Heart left ventricle (tissue), 16 donors: ENCODE measurements at regions not wholly inside any gene's neighbourhood (a gene's known extent, or its start where the extent isn't known, plus 50 kb on each side); places are given as distances from the start of the nearest gene placed in this dataset.

Experiments used
- ATAC-seq, 4 donors: fragments of 200-7000 bp; cut with Tn5 transposase; one replicate each; pipeline ENCODE4 v1.9.1; 2020 to 2022; ENCODE audit warnings: moderate library complexity in 4 of 4, mild to moderate bottlenecking in 3 of 4, moderate number of reproducible peaks in 1 of 4
- DNase-seq, 5 donors: peaks; one replicate each; pipeline ENCODE4 v3.0.0-alpha.2; 2020
- H3K27ac ChIP-seq, 12 donors: fragments of 200-600 bp; sonication (generic) in 4 of 12; one replicate each; pipeline versions ENCODE4 v1.5.0 to v1.8.0; 2016 to 2022; ENCODE audit warnings: mild to moderate bottlenecking in 2 of 12
- H3K27me3 ChIP-seq, 9 donors: fragments of 200-600 bp; sonication (generic) in 2 of 9; one replicate each; pipeline versions ENCODE4 v1.5.1 to v1.8.0; 2016 to 2022; ENCODE audit warnings: mild to moderate bottlenecking in 3 of 9
- H3K36me3 ChIP-seq, 9 donors: fragments of 200-600 bp; sonication (generic) in 2 of 9; one replicate each; pipeline versions ENCODE4 v1.5.0 to v1.8.0; 2018 to 2022; ENCODE audit warnings: mild to moderate bottlenecking in 2 of 9
- H3K4me1 ChIP-seq, 12 donors: fragments of 200-600 bp; sonication (generic) in 4 of 12; one replicate each; pipeline versions ENCODE4 v1.5.0 to v1.8.0; 2016 to 2022; ENCODE audit warnings: mild to moderate bottlenecking in 3 of 12
- H3K4me3 ChIP-seq, 12 donors: fragments of 200-600 bp; sonication (generic) in 4 of 12; one replicate each; pipeline versions ENCODE4 v1.5.0 to v1.8.0; 2017 to 2022; ENCODE audit warnings: mild to moderate bottlenecking in 9 of 12, moderate library complexity in 4 of 12
- H3K9me3 ChIP-seq, 12 donors: fragments of 200-600 bp; sonication (generic) in 4 of 12; one replicate each; pipeline versions ENCODE4 v1.5.0 to v1.8.0; 2016 to 2022; ENCODE audit warnings: mild to moderate bottlenecking in 1 of 12
- POLR2A ChIP-seq, 2 donors: fragments of 450-650 bp; IDR thresholded peaks; one replicate each; pipeline ENCODE4 v1.6.1; 2017; ENCODE audit warnings: antibody characterized with exemption in 2 of 2, mild to moderate bottlenecking in 2 of 2, moderate library complexity in 2 of 2
- WGBS, 4 donors: extraction: QIAGEN DNeasy Blood & Tissue Kit in 2 of 4; methylation state at CpG; one replicate each; pipeline versions ENCODE4 v1.1.5 to v1.1.7; 2013 to 2018; 5-methylcytosine and 5-hydroxymethylcytosine counted together
- intact Hi-C, 10 donors: fragments of 100-400 bp; cut with DNase I; formaldehyde crosslinking; loops; one replicate each; pipeline versions ENCODE4 v1.11.1 to v1.14.2; 2022
- TF ChIP-seq, protein P1 (sequence below), 12 donors: fragments of 200-600 bp; sonication (generic) in 4 of 12; IDR thresholded peaks; one replicate each; pipeline versions ENCODE4 v1.5.0 to v1.8.0; 2018 to 2022; ENCODE audit warnings: antibody characterized with exemption in 12 of 12, mild to moderate bottlenecking in 5 of 12
- donor health status: ischemic (EF 13 %, LVEDD 7.1; RV severe dilation, severe dysfunction).
- donor health status: healthy with polysubstance abuse.
- donor health status: DM: no; HTN: yes; CAD: no.
- donor health status: DM: no; HTN: no; CAD: no.
- donor health status: ischemic (EF 25% LVEDD 6.9; RV normal size, moderate dysfunction).
- donor health status: ischemic (EF 25% LVEDD 5.7; RV mildly dilated, moderate dysfunction).
- donor health status: healthy.
- donor health status: DM: yes; HTN: yes; CAD: no.
- donor health status: ischemic (EF 35%, LVEDD 5.7; RV mildly dilated, moderate dysfunction).
- donor health status: nonischemic (EF 11% LVEDD 7.7; RV severe dilation, severe dysfunction).
- donor health status: DM: yes; HTN: yes; CAD: no.
- donor health status: PGD.
- donor health status: ischemic (EF 29% LVEDD 5.4; RV normal size, mild dysfunction).
- donor health status: nonischemic (EF 23%, LVEDD 6.1; RV moderate dilation, normal function).

DNA sequence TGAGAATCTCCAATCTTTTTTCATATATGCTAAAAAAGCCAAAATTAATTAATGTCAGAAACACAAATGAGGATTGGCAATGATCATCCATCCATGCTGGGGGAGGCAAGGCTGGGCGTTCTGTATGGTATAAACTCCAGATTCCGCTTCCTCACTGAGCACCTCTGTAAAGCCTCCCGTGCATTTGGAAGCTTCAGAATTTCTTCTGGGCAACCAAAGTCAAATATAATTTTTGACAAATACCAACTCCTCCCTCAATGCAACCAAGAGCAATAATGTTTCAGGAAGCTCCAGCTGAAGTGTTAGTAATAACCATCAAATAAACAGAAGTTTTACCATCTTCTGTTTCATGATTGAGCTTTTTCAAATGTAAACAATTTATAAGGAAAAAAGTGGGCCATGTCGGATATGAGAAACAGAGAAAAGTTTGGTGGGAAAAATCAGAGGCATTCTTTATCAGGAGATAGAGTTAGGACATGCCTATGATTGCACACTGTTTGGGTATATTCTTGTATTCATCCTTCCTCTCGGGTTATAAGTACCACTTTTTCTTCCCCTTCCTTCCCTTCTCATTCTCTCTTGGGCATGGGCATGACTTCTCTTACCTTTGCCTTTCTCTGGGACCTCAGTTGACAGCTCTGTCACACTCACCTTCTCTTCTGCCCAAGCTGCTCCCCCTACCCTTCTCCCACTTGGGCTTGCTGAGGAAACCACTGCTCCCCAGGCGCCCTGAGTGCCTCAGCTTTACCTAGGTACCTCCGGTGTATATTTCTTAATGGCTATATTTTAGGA is 149.5 kb upstream of the ZEB2 start:
- Histone ChIP-seq H3K4me1 (peaks cover 0 to 31% (median 0%) of the 10 kb centered on the region in 12 donors), H3K4me3 (no peak overlapping the region), H3K27me3 (no peaks in the 10 kb centered on the region), H3K9me3 (no peaks in the 10 kb centered on the region), H3K36me3 (no peaks in the 10 kb centered on the region), H3K27ac (peak overlapping the region in 1 of 12 donors; percentile 87)
- no peak for DNase-seq
- WGBS, 4 donors, result 88 to 93% (median 90%) methylated on average over 7 of the region's 7 CpGs
- intact Hi-C loops, result loop anchor here in 1 of 10 donors (10.0 kb wide), 1 partner anchor 145 kb away; the partner anchor contains the start of gene ZEB2
- no peak for ATAC-seq
- TF ChIP-seq, protein P1, sequence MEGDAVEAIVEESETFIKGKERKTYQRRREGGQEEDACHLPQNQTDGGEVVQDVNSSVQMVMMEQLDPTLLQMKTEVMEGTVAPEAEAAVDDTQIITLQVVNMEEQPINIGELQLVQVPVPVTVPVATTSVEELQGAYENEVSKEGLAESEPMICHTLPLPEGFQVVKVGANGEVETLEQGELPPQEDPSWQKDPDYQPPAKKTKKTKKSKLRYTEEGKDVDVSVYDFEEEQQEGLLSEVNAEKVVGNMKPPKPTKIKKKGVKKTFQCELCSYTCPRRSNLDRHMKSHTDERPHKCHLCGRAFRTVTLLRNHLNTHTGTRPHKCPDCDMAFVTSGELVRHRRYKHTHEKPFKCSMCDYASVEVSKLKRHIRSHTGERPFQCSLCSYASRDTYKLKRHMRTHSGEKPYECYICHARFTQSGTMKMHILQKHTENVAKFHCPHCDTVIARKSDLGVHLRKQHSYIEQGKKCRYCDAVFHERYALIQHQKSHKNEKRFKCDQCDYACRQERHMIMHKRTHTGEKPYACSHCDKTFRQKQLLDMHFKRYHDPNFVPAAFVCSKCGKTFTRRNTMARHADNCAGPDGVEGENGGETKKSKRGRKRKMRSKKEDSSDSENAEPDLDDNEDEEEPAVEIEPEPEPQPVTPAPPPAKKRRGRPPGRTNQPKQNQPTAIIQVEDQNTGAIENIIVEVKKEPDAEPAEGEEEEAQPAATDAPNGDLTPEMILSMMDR (IDR thresholded peaks at IDR 0.05), result no peak
- TF ChIP-seq POLR2A (IDR thresholded peaks at IDR 0.05), result no peak

DNA sequence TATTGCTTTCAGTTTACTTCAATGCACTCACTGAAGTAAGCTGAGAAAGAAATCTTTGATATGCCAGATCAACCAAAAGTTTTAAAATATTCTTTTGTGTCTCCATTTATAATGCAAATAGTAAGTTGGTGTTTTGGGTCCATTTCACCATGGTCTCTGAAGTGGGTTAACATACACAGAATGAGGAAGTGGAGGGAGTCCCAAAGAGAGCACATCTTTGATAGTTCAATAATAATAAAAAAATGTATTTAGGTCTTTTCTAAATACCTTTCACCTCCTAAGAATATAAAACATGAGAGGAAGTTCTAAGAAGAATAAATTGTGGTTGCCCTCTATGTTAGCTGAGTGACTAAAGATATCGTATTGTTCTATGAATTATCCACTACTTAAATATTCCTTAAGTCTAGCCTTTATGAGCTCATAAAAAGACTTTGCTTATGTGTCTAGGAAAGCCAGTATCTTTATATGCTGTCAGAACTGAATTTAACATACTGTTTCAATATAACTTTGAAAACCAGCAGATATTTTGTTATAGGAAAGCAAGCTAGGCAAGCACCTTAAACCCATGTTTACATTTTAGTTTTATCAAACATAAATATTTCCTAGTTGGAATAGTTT is 148.7 kb upstream of the ZEB2 start:
- Histone ChIP-seq H3K4me1 (peaks cover 0 to 37% (median 0%) of the 10 kb centered on the region in 12 donors), H3K36me3 (no peaks in the 10 kb centered on the region), H3K9me3 (no peaks in the 10 kb centered on the region), H3K27me3 (no peaks in the 10 kb centered on the region), H3K4me3 (no peak overlapping the region), H3K27ac (no peak overlapping the region)
- intact Hi-C loops, result loop anchor here in 1 of 10 donors (10.0 kb wide), 1 partner anchor 144 kb away; the partner anchor contains the start of gene ZEB2
- no peak for TF ChIP-seq POLR2A (IDR thresholded peaks at IDR 0.05)
- TF ChIP-seq, protein P1 (IDR thresholded peaks at IDR 0.05), result no peak
- no peak for DNase-seq
- no peak for ATAC-seq
- WGBS, 4 donors, result 92 to 97% (median 95%) methylated on average over 1 of the region's 1 CpG

DNA sequence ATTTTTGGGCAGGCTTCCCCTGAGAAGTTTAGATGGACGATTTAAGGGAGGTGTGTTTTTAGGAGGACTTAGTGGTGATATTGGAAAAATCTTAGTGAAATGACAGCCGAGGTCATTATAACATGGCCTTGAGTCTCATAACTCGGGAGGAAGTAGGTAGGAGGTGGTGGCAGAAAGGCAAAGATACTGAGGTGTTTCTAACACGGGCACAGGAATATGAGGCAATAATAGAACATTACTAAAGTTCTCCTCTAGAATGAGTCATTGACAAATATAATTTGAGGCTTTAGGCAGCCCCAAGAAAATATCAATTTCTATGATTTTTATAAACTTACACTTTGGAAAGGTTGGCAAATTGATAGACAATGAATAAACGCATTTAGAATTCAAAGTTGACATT is 146.1 kb upstream of the ZEB2 start:
- 44 to 66% (median 50%) methylated on average over 5 of the region's 5 CpGs for WGBS, 4 donors
- no peaks in the 10 kb centered on the region for H3K36me3 ChIP-seq
- ATAC-seq (peak in 3 of 4 donors; percentile 55 to 69 (median 69)), DNase-seq (no peak)
- H3K4me1 ChIP-seq, result peaks cover 0 to 51% (median 0%) of the 10 kb centered on the region in 12 donors
- intact Hi-C loops, result loop anchor here in 1 of 10 donors (10.0 kb wide), 1 partner anchor 141 kb away; the partner anchor contains the start of gene ZEB2
- H3K9me3 ChIP-seq, result no peaks in the 10 kb centered on the region
- TF ChIP-seq, protein P1 (IDR thresholded peaks at IDR 0.05), result no peak
- H3K27me3 ChIP-seq, result no peaks in the 10 kb centered on the region
- H3K4me3 ChIP-seq, result no peak overlapping the region
- H3K27ac ChIP-seq, result peak overlapping the region in 1 of 12 donors; percentile 0

DNA sequence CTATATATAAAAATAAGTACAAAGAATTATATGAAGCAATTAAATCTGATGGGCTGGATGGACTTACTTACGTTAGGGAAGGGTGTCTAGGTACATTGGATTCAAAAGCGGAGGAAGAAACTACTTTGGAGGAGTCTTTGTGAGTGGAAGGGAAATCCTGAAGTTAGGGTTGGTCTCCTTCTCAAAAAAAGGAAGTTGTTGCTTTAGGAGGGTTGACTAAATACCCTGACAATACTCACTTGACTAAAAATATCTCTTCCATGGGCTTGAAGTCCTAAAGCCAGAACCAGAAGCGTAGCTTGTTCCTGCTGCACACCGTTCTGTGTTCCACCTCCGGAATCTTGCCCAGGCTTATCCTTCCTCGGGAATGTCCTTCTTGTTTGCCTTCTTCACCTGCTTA is 143.3 kb upstream of the ZEB2 start:
- DNase-seq (no peak), ATAC-seq (peak in 1 of 4 donors; percentile 50)
- TF ChIP-seq, protein P1 (IDR thresholded peaks at IDR 0.05), result no peak
- TF ChIP-seq POLR2A (IDR thresholded peaks at IDR 0.05), result no peak
- H3K36me3 ChIP-seq, result no peaks in the 10 kb centered on the region
- intact Hi-C loops, result loop anchor here in 1 of 10 donors (10.0 kb wide), 1 partner anchor 138 kb away; the partner anchor contains the start of gene ZEB2
- H3K9me3 ChIP-seq, result no peaks in the 10 kb centered on the region
- H3K27ac ChIP-seq, result peak overlapping the region in 2 of 12 donors; percentile 38 to 93
- H3K4me1 ChIP-seq, result peaks cover 0 to 65% (median 0%) of the 10 kb centered on the region in 12 donors
- no peaks in the 10 kb centered on the region for H3K27me3 ChIP-seq
- H3K4me3 ChIP-seq, result no peak overlapping the region
- 78 to 89% (median 82%) methylated on average over 6 of the region's 6 CpGs for WGBS, 4 donors
